BJ (cell line): ENCODE measurements at regions not wholly inside any gene's neighbourhood (a gene's known extent, or its start where the extent isn't known, plus 50 kb on each side); places are given as distances from the start of the nearest gene placed in this dataset.

ENCODE experiments used
- CTCF ChIA-PET: fragments of 350-600 bp; formaldehyde crosslinking; extraction: SDS; loops from one replicate; lab custom pipeline; 2021; ENCODE audit warnings: antibody characterized with exemption, inconsistent platforms; lab: Yijun Ruan, JAX
- POLR2A ChIA-PET: fragments of 300-600 bp; sonication (Branson Sonifier 250); formaldehyde crosslinking; extraction: SDS; loops from one replicate; lab custom pipeline; 2021; ENCODE audit warnings: antibody characterized with exemption; lab: Charles Lee
- DNase-seq: peaks from one replicate; pipeline ENCODE4 v3.0.0-alpha.2; 2011; ENCODE audit warnings: low read depth
- H3K27me3 ChIP-seq: 2 replicates; pipeline ENCODE4 v1.6.0; 2011; ENCODE audit warnings: low read length; ENCODE audit not compliant: control insufficient read depth, insufficient read depth
- H3K36me3 ChIP-seq: 2 replicates; pipeline ENCODE4 v1.5.1; 2011; ENCODE audit warnings: low read length; ENCODE audit not compliant: control insufficient read depth, insufficient read depth
- H3K4me3 ChIP-seq: 2 replicates; pipeline ENCODE4 v1.5.1; 2011; ENCODE audit warnings: low read depth, mild to moderate bottlenecking, control low read depth, low read length
- CTCF ChIP-seq: IDR thresholded peaks from 2 replicates; pipeline ENCODE4 v1.5.1; 2011; ENCODE audit warnings: low read depth, mild to moderate bottlenecking, control low read depth, inconsistent platforms, low read length, moderate library complexity; ENCODE audit not compliant: insufficient read depth

GRCh38 chr2:126515471-126515870 is 140.5 kb upstream of the GYPC start:
- DNase-seq = no peak
- ChIA-PET POLR2A (no interaction called here), CTCF (no interaction called here)
- Histone ChIP-seq H3K27me3 (no peaks in the 10 kb centered on the region), H3K4me3 (no peak overlapping the region), H3K36me3 (no peaks in the 10 kb centered on the region)
- no peak for TF ChIP-seq CTCF

- ChIA-PET CTCF (interaction anchor here (0.6 kb wide), 1 partner anchor 99 kb away, joined by 3 read pairs; no protein-coding TSS in a partner anchor), POLR2A (no interaction called here)
- DNase-seq = no peak
- H3K36me3 ChIP-seq = no peaks in the 10 kb centered on the region
- no peak overlapping the region for H3K4me3 ChIP-seq
- H3K27me3 ChIP-seq = no peaks in the 10 kb centered on the region
- no peak for TF ChIP-seq CTCF
Observed at GRCh38 chr2:126518196-126518595, 137.8 kb upstream of the GYPC start.

GRCh38 chr2:126527836-126528490 is 128.0 kb upstream of the GYPC start:
- CTCF ChIA-PET = interaction anchor here (0.6 to 5.8 kb wide), 11 partner anchors 9 to 255 kb away, joined by 3 to 59 read pairs (median 4); no protein-coding TSS in a partner anchor
- peak; percentile 56 for TF ChIP-seq CTCF
- no peak for DNase-seq
- POLR2A ChIA-PET = no interaction called here
- no peak overlapping the region for H3K4me3 ChIP-seq
- H3K36me3 ChIP-seq = no peaks in the 10 kb centered on the region
- no peaks in the 10 kb centered on the region for H3K27me3 ChIP-seq

GRCh38 chr2:126531029-126531428 is 124.9 kb upstream of the GYPC start:
- CTCF ChIA-PET = interaction anchor here (1.2 kb wide), 1 partner anchor 103 kb away, joined by 3 read pairs; no protein-coding TSS in a partner anchor
- TF ChIP-seq CTCF = no peak
- no peaks in the 10 kb centered on the region for H3K36me3 ChIP-seq
- POLR2A ChIA-PET = no interaction called here
- no peak for DNase-seq
- H3K4me3 ChIP-seq = no peak overlapping the region
- H3K27me3 ChIP-seq = no peaks in the 10 kb centered on the region

GRCh38 chr2:126534478-126534877 is 121.5 kb upstream of the GYPC start:
- no peak for DNase-seq
- CTCF ChIA-PET = no interaction called here
- H3K36me3 ChIP-seq = no peaks in the 10 kb centered on the region
- no peaks in the 10 kb centered on the region for H3K27me3 ChIP-seq
- TF ChIP-seq CTCF = no peak
- POLR2A ChIA-PET = no interaction called here
- no peak overlapping the region for H3K4me3 ChIP-seq
